OCI-LY3 (cell line): ENCODE measurements at regions not wholly inside any gene's neighbourhood (a gene's known extent, or its start where the extent isn't known, plus 50 kb on each side); places are given as distances from the start of the nearest gene placed in this dataset.
A peak's percentile ranks its signal among the peaks of the same experiment; 100 is the strongest.

ENCODE experiments used
- H2AFZ ChIP-seq: fragments of 200-600, 300-600 bp; shearing (Covaris generic); 2 replicates; pipeline ENCODE4 v1.6.0; 2014; ENCODE audit warnings: antibody characterized with exemption, low read depth, low read length
- H3K27ac ChIP-seq: fragments of 200-600, 300-600 bp; sonication (generic); 2 replicates; pipeline ENCODE4 v1.5.1; 2014; ENCODE audit warnings: mild to moderate bottlenecking, low read length, moderate library complexity, mixed read lengths
- H3K27me3 ChIP-seq: fragments of 200-600, 300-600 bp; sonication (generic); 2 replicates; pipeline ENCODE4 v1.6.1; 2014; ENCODE audit warnings: low read depth, low read length, mixed read lengths
- H3K36me3 ChIP-seq: fragments of 200-600, 300-600 bp; sonication (generic); replicated peaks from 2 replicates; pipeline ENCODE3; 2014; ENCODE audit warnings: low read depth, low read length, mixed read lengths
- H3K4me1 ChIP-seq: fragments of 300-600, 200-600 bp; sonication (generic); 2 replicates; pipeline ENCODE4 v1.6.1; 2014; ENCODE audit warnings: low read length, mixed read lengths
- H3K4me2 ChIP-seq: fragments of 200-600, 300-600 bp; sonication (generic); 2 replicates; pipeline ENCODE4 v1.6.1; 2014; ENCODE audit warnings: low read length, mixed read lengths
- H3K4me3 ChIP-seq: fragments of 300-600, 200-600 bp; sonication (generic); 2 replicates; pipeline ENCODE4 v1.5.1; 2014; ENCODE audit warnings: antibody characterized with exemption, mild to moderate bottlenecking, low read length, moderate library complexity
- H3K79me2 ChIP-seq: fragments of 300-600, 200-600 bp; shearing (Covaris generic); 2 replicates; pipeline ENCODE4 v1.6.1; 2014; ENCODE audit warnings: mild to moderate bottlenecking, low read length, mixed read lengths
- H3K9ac ChIP-seq: fragments of 300-600, 200-600 bp; shearing (Covaris generic); 2 replicates; pipeline ENCODE4 v1.6.0; 2014; ENCODE audit warnings: mild to moderate bottlenecking, low read length, moderate library complexity
- H3K9me3 ChIP-seq: fragments of 200-600, 300-600 bp; shearing (Covaris generic); 2 replicates; pipeline ENCODE4 v1.6.1; 2014; ENCODE audit warnings: low read length, mixed read lengths; ENCODE audit not compliant: insufficient read depth
- H4K20me1 ChIP-seq: fragments of 200-600, 300-600 bp; sonication (generic); 2 replicates; pipeline ENCODE4 v1.6.1; 2016; ENCODE audit warnings: low read length, mixed read lengths; ENCODE audit not compliant: insufficient read depth
- CTCF ChIP-seq: fragments of 200-600, 300-600 bp; sonication (generic); IDR thresholded peaks from 2 replicates; pipeline ENCODE4 v1.5.1; 2014; ENCODE audit warnings: antibody characterized with exemption, low read length, low read depth
- EZH2phosphoT487 ChIP-seq: fragments of 200-600 bp; shearing (Covaris generic); IDR thresholded peaks from 2 replicates; pipeline ENCODE4 v1.6.1; 2018; ENCODE audit warnings: antibody characterized with exemption, mixed run types, low read depth

GRCh38 chr14:98175436-98175835 is 1096.6 kb downstream of the BCL11B start:
- no peaks in the 10 kb centered on the region for H3K79me2 ChIP-seq
- H3K9ac ChIP-seq = peak overlapping the region; percentile 77; the same call in 1 of the 2 replicates
- TF ChIP-seq CTCF (no peak), EZH2phosphoT487 (no peak)
- H2AFZ ChIP-seq = peak overlapping the region; percentile 24; the same call in 1 of the 2 replicates
- peaks cover 93% of the 10 kb centered on the region for H3K4me1 ChIP-seq
- no peaks in the 10 kb centered on the region for H3K9me3 ChIP-seq
- no peak overlapping the region for H3K4me3 ChIP-seq
- H3K27ac ChIP-seq = peak overlapping the region; percentile 96
- H4K20me1 ChIP-seq = no peaks in the 10 kb centered on the region
- H3K36me3 ChIP-seq = peaks cover 2% of the 10 kb centered on the region
- H3K27me3 ChIP-seq = no peaks in the 10 kb centered on the region
- H3K4me2 ChIP-seq = 0 out of 2 replicates have a peak overlapping the region, but pooled peaks have one; percentile 0

DNA sequence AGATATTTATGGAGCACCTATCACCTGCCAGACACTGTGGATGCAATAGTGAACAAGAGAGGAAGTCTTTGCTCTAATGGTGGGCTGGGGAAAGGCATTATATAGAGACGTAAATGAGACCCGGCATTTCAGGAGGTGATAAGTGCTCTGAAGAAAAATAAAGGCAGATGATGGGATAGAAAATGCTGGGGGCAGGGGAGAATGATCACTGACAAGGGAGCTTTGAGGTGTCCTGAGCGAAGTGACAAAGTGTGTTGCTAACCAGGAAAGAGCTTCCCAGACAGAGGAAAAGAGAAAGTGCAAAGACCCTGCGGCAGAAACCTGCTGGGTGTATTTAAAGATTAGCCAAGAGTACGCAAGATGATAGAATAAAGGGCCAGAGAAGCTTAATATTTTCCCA is 1096.1 kb downstream of the BCL11B start:
- Histone ChIP-seq H3K36me3 (peaks cover 2% of the 10 kb centered on the region), H3K27me3 (no peaks in the 10 kb centered on the region), H3K79me2 (no peaks in the 10 kb centered on the region), H2AFZ (0 out of 2 replicates have a peak overlapping the region, but pooled peaks have one; percentile 37), H4K20me1 (no peaks in the 10 kb centered on the region), H3K4me2 (peak overlapping the region; percentile 77; the same call in 1 of the 2 replicates), H3K4me3 (no peak overlapping the region), H3K9me3 (no peaks in the 10 kb centered on the region), H3K27ac (peak overlapping the region; percentile 96), H3K9ac (peak overlapping the region; percentile 77; the same call in 1 of the 2 replicates), H3K4me1 (peaks cover 96% of the 10 kb centered on the region)
- TF ChIP-seq CTCF = no peak
- no peak for TF ChIP-seq EZH2phosphoT487

GRCh38 chr14:98176892-98177291 is 1095.1 kb downstream of the BCL11B start:
- no peaks in the 10 kb centered on the region for H3K9me3 ChIP-seq
- H3K4me3 ChIP-seq = no peak overlapping the region
- peaks cover 2% of the 10 kb centered on the region for H3K36me3 ChIP-seq
- no peaks in the 10 kb centered on the region for H3K27me3 ChIP-seq
- no peaks in the 10 kb centered on the region for H3K79me2 ChIP-seq
- H3K4me2 ChIP-seq = peak overlapping the region; percentile 77
- H2AFZ ChIP-seq = no peak overlapping the region
- no peaks in the 10 kb centered on the region for H4K20me1 ChIP-seq
- peak overlapping the region; percentile 77 for H3K9ac ChIP-seq
- H3K4me1 ChIP-seq = peaks cover 98% of the 10 kb centered on the region
- H3K27ac ChIP-seq = peak overlapping the region; percentile 96
- TF ChIP-seq EZH2phosphoT487 (no peak), CTCF (no peak)

GRCh38 chr14:98177551-98177950 is 1094.4 kb downstream of the BCL11B start:
- no peak overlapping the region for H2AFZ ChIP-seq
- H3K9ac ChIP-seq = peak overlapping the region; percentile 80
- H3K79me2 ChIP-seq = no peaks in the 10 kb centered on the region
- H4K20me1 ChIP-seq = no peaks in the 10 kb centered on the region
- peaks cover 2% of the 10 kb centered on the region for H3K36me3 ChIP-seq
- TF ChIP-seq CTCF = no peak
- TF ChIP-seq EZH2phosphoT487 = no peak
- H3K9me3 ChIP-seq = no peaks in the 10 kb centered on the region
- H3K27ac ChIP-seq = peak overlapping the region; percentile 96
- H3K27me3 ChIP-seq = no peaks in the 10 kb centered on the region
- peak overlapping the region; percentile 77 for H3K4me2 ChIP-seq
- peak overlapping the region; percentile 54 for H3K4me3 ChIP-seq
- peaks cover 98% of the 10 kb centered on the region for H3K4me1 ChIP-seq
